Glutamatergic neuron (in vitro differentiated cells): ENCODE measurements at regions not wholly inside any gene's neighbourhood (a gene's known extent, or its start where the extent isn't known, plus 50 kb on each side); places are given as distances from the start of the nearest gene placed in this dataset.

Experiments used
- DNase-seq: peaks from one replicate; pipeline ENCODE4 v3.0.0; 2022
- H3K27ac Mint-ChIP-seq: one replicate; pipeline ENCODE4 v1.8.0; 2020; ENCODE audit warnings: mild to moderate bottlenecking, mixed read lengths, inconsistent platforms; ENCODE audit not compliant: unreplicated experiment
- H3K27me3 Mint-ChIP-seq: one replicate; pipeline ENCODE4 v1.8.0; 2020; ENCODE audit warnings: mild to moderate bottlenecking, moderate library complexity, mixed read lengths, inconsistent platforms; ENCODE audit not compliant: unreplicated experiment
- H3K36me3 Mint-ChIP-seq: one replicate; pipeline ENCODE4 v1.8.0; 2020; ENCODE audit warnings: mild to moderate bottlenecking, mixed read lengths, inconsistent platforms; ENCODE audit not compliant: unreplicated experiment
- H3K4me1 Mint-ChIP-seq: one replicate; pipeline ENCODE4 v1.8.0; 2020; ENCODE audit warnings: mild to moderate bottlenecking, low read depth, mixed read lengths, inconsistent platforms; ENCODE audit not compliant: unreplicated experiment
- H3K4me3 Mint-ChIP-seq: one replicate; pipeline ENCODE4 v1.8.0; 2020; ENCODE audit warnings: mild to moderate bottlenecking, mixed read lengths, inconsistent platforms; ENCODE audit not compliant: unreplicated experiment
- H3K9me3 Mint-ChIP-seq: one replicate; pipeline ENCODE4 v1.8.0; 2020; ENCODE audit warnings: mild to moderate bottlenecking, moderate library complexity, mixed read lengths, inconsistent platforms; ENCODE audit not compliant: unreplicated experiment
- TF ChIP-seq, protein P1 (sequence below): fragments of 200-600 bp; sonication (generic); IDR thresholded peaks from one replicate; pipeline ENCODE4 v1.5.0; 2021; ENCODE audit not compliant: partially characterized antibody, unreplicated experiment

DNA sequence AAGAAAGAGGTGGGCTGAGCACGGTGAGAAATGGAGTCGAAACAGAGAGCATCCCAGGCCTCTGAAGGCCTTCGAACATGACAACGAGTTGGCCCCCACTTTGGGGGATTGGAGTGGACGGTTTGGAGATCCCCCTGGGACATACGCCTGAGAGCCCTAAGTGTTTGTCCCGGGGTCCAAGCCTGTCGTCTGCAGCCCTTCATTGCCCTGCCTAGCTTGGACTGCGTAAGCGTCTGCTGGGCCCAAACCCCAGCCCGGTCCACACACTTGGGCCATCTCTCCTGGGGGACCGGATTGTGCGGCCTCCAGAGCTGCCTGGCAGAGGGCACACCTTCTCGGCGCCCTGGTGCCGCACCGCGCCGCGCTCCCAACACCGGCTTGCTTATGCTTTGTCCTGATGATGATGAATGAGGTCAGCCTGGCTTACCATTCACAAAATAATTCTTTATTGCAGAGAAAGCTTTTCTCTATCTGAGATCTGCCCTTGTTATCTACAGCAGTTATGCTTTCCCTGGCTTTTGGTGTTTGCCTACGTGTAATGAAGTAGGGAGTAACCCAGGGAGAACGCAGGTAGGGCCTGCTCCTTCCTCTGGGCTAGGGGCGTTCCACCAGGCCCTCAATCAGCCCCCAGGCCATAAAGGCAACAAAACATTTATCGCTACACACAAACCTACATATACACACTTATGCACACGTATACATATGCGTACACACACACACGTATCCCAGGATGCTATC, 85.9 kb upstream of the PPARA start:
- Mint-ChIP-seq H3K36me3 (peaks cover 6% of the 10 kb centered on the region), H3K4me1 (no peaks in the 10 kb centered on the region), H3K27ac (no peak overlapping the region), H3K9me3 (peaks cover 2% of the 10 kb centered on the region), H3K4me3 (no peak overlapping the region), H3K27me3 (peaks cover 17% of the 10 kb centered on the region)
- peak; percentile 16 for DNase-seq
- TF ChIP-seq, protein P1, sequence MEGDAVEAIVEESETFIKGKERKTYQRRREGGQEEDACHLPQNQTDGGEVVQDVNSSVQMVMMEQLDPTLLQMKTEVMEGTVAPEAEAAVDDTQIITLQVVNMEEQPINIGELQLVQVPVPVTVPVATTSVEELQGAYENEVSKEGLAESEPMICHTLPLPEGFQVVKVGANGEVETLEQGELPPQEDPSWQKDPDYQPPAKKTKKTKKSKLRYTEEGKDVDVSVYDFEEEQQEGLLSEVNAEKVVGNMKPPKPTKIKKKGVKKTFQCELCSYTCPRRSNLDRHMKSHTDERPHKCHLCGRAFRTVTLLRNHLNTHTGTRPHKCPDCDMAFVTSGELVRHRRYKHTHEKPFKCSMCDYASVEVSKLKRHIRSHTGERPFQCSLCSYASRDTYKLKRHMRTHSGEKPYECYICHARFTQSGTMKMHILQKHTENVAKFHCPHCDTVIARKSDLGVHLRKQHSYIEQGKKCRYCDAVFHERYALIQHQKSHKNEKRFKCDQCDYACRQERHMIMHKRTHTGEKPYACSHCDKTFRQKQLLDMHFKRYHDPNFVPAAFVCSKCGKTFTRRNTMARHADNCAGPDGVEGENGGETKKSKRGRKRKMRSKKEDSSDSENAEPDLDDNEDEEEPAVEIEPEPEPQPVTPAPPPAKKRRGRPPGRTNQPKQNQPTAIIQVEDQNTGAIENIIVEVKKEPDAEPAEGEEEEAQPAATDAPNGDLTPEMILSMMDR = no peak

DNA sequence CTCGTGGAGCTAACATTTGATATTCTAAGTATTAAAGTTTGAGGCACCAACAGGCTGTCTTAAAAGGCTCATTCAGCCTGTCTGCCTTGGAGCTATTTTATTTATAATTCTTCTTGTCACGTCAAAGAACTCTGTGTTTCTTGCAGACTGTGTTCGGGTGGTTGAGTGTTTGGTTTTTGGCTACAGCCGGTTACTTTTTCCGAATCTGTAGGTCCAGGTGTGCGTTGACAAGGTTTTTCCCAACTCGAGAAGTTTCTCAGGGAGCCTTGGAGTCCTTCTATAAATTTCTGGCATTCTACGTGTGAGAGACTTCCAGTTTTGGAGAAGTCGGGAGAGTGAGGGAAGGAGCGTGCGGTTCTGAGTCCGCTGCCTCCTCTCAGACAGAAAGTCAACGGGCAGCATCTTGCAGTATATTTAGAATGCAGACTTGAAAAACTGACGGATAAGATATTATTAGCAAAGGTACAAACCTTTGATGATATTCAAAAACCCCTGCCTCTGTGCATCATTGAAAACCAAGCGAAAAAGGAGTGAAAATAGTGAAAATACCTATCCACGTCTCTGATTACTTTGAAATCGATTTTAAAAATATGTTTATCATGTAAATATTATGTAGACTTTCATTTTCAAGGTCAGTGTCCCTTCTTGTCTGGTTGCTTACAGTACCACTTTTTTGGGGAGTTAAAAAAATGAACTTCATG, 85.2 kb upstream of the PPARA start:
- Mint-ChIP-seq H3K27ac (no peak overlapping the region), H3K9me3 (peaks cover 2% of the 10 kb centered on the region), H3K4me3 (no peak overlapping the region), H3K4me1 (no peaks in the 10 kb centered on the region), H3K27me3 (peaks cover 18% of the 10 kb centered on the region), H3K36me3 (peaks cover 6% of the 10 kb centered on the region)
- TF ChIP-seq, protein P1 = no peak
- DNase-seq = no peak

DNA sequence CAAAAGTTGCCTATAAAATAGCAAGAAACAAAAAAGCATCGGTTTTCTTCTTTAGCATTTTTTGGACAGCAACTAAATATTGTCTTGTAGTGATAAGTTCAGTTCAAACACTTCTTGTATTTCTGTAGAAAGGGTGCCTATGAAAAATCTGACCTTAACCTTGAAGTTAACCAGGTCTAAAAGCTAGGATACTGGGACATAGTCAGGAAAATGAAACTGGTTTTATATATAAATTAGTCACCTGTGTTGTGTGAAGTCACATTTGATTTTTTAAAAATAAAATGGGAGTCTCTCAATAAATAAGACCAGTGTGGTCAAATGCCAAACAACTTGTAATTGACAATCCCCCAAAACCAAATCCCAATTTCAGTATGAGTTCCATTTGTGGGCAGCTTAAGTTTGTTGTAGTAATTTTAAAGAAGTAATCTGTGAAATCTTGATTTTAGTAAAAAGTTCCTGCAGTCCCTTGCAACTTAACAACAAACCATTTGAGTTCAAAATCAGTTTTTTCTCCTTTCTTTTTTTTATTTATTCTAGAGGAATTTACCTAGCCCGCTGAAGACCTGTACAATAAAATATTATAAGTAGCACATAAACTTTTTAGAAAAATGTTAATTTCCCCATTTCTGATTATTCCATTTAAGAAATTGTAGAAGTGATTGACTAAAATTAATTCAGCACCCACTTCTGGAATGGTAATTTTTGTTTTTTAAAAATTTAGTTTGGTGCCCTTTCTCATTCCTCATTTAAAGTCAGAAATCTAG, 84.5 kb upstream of the PPARA start:
- Mint-ChIP-seq H3K4me1 (no peaks in the 10 kb centered on the region), H3K27me3 (peaks cover 18% of the 10 kb centered on the region), H3K27ac (no peak overlapping the region), H3K9me3 (peaks cover 2% of the 10 kb centered on the region), H3K4me3 (no peak overlapping the region), H3K36me3 (peaks cover 6% of the 10 kb centered on the region)
- no peak for DNase-seq
- TF ChIP-seq, protein P1 = no peak

DNA sequence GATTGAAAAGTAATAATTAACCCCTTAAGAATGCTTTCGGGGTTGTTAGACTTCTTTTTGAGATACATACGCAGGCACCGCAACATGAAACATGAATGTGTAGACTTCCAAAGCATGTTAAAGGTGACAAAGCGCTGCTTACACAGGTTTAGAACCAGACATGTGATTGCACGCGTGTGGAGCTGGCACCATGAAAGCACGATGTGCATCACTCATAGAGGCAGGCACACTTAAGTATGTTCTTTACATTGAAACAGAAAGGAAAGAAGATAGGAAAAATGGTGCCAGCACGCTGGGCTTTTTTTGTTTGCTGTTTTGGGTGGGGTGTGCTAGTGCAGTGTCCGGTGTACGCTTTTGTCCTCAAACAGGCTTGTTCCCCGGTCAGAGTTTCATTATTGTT, 83.6 kb upstream of the PPARA start:
- H3K4me3 Mint-ChIP-seq = no peak overlapping the region
- DNase-seq = peak; percentile 4

More for the DNA sequence above, 83.6 kb upstream of the PPARA start:
- Mint-ChIP-seq H3K27me3 (peaks cover 18% of the 10 kb centered on the region), H3K27ac (no peak overlapping the region), H3K4me1 (no peaks in the 10 kb centered on the region), H3K36me3 (peaks cover 6% of the 10 kb centered on the region), H3K9me3 (peaks cover 2% of the 10 kb centered on the region)
- TF ChIP-seq, protein P1 = no peak
